Fibroblast of lung (primary cell): ENCODE measurements at regions not wholly inside any gene's neighbourhood (a gene's known extent, or its start where the extent isn't known, plus 50 kb on each side); places are given as distances from the start of the nearest gene placed in this dataset.

Source experiments
- DNase-seq, 2 donors: peaks; one replicate each; pipeline versions ENCODE4 v3.0.0 to v3.0.0-alpha.2; 2010; ENCODE audit warnings: low read depth in 2 of 2
- H2AFZ ChIP-seq: 2 replicates; pipeline ENCODE4 v1.5.1; 2012; ENCODE audit warnings: low read length, control low read depth, inconsistent platforms
- H3K27ac ChIP-seq: 2 replicates; pipeline ENCODE4 v1.5.1; 2011; ENCODE audit warnings: low read length, control low read depth; ENCODE audit not compliant: insufficient read depth
- H3K27me3 ChIP-seq: 2 replicates; pipeline ENCODE4 v1.5.1; 2011; ENCODE audit warnings: mild to moderate bottlenecking, low read length; ENCODE audit not compliant: control insufficient read depth, insufficient read depth
- H3K36me3 ChIP-seq: 2 replicates; pipeline ENCODE4 v1.5.1; 2011; ENCODE audit warnings: low read length; ENCODE audit not compliant: control insufficient read depth, insufficient read depth
- H3K4me1 ChIP-seq: 2 replicates; pipeline ENCODE4 v1.5.1; 2011; ENCODE audit warnings: low read length; ENCODE audit not compliant: control insufficient read depth, insufficient read depth; ENCODE audit errors: extremely low read depth
- H3K4me2 ChIP-seq: 2 replicates; pipeline ENCODE4 v1.5.1; 2011; ENCODE audit warnings: low read length, control low read depth; ENCODE audit not compliant: insufficient read depth; ENCODE audit errors: extremely low read depth
- H3K4me3 ChIP-seq, 4 experiments: fragments of 200-600 bp in 1 of 4; sonication (generic) in 1 of 4; replicated peaks in 1 of 4; 2 replicates each; pipeline ENCODE4 v1.5.1; 2011 to 2016; ENCODE audit warnings: low read length in 4 of 4, low read depth in 3 of 4, mild to moderate bottlenecking in 3 of 4, control low read depth in 2 of 4, inconsistent platforms in 1 of 4, mixed read lengths in 1 of 4; ENCODE audit not compliant: insufficient read depth in 1 of 4; ENCODE audit errors: control extremely low read depth in 1 of 4
- H3K79me2 ChIP-seq: 2 replicates; pipeline ENCODE4 v1.5.1; 2012; ENCODE audit warnings: mild to moderate bottlenecking, low read length, inconsistent platforms; ENCODE audit not compliant: control insufficient read depth, insufficient read depth
- H3K9ac ChIP-seq: 2 replicates; pipeline ENCODE4 v1.5.1; 2011; ENCODE audit warnings: mild to moderate bottlenecking, low read length, control low read depth; ENCODE audit not compliant: insufficient read depth
- H3K9me3 ChIP-seq: 2 replicates; pipeline ENCODE4 v1.5.1; 2012; ENCODE audit warnings: low read depth, low read length; ENCODE audit not compliant: control insufficient read depth, insufficient read depth
- H4K20me1 ChIP-seq: 2 replicates; pipeline ENCODE4 v1.5.1; 2011; ENCODE audit warnings: low read length; ENCODE audit not compliant: control insufficient read depth, insufficient read depth; ENCODE audit errors: extremely low read depth
- EZH2 ChIP-seq: IDR thresholded peaks from 2 replicates; pipeline ENCODE4 v1.5.1; 2012; ENCODE audit warnings: low read length, control low read depth, mild to moderate bottlenecking; ENCODE audit errors: missing control alignments
- TF ChIP-seq, protein P1 (sequence below), 2 donors: IDR thresholded peaks in 1 of 2; conservative IDR thresholded peaks in 1 of 2; 1 replicate in 1 of 2; 2 replicates in 1 of 2; pipeline ENCODE4 v1.5.1; 2011 to 2012; ENCODE audit warnings: low read length in 2 of 2, control low read depth in 1 of 2, inconsistent platforms in 1 of 2, low read depth in 1 of 2, mild to moderate bottlenecking in 1 of 2

DNA sequence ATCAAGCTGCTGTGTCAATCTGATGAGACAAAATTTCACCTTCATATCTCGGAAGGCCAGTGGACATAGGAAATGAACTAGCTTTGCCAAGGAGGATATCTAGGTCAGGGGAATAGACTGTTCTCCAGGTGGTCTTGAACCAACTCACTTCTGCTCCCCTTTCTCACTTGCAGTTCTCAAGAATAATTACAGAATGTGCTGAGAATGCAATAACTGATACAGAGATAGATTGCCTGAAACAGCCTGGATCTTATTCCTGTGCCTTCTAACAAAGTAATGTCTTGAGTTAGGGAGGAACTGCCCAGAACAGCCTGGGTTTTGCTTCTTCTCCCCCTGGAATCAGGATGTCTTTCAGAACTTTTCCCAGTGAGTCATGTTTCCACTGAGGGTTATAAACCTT lies 636.7 kb downstream of the KCNT2 start:
- Histone ChIP-seq H3K4me3 (no peak overlapping the region), H3K27ac (no peak overlapping the region), H3K4me1 (no peaks in the 10 kb centered on the region), H3K4me2 (no peak overlapping the region), H3K36me3 (no peaks in the 10 kb centered on the region), H2AFZ (no peak overlapping the region), H3K27me3 (no peaks in the 10 kb centered on the region), H3K9ac (no peak overlapping the region), H4K20me1 (no peaks in the 10 kb centered on the region), H3K9me3 (no peaks in the 10 kb centered on the region), H3K79me2 (no peaks in the 10 kb centered on the region)
- no peak for DNase-seq
- TF ChIP-seq EZH2, result no peak
- TF ChIP-seq, protein P1, sequence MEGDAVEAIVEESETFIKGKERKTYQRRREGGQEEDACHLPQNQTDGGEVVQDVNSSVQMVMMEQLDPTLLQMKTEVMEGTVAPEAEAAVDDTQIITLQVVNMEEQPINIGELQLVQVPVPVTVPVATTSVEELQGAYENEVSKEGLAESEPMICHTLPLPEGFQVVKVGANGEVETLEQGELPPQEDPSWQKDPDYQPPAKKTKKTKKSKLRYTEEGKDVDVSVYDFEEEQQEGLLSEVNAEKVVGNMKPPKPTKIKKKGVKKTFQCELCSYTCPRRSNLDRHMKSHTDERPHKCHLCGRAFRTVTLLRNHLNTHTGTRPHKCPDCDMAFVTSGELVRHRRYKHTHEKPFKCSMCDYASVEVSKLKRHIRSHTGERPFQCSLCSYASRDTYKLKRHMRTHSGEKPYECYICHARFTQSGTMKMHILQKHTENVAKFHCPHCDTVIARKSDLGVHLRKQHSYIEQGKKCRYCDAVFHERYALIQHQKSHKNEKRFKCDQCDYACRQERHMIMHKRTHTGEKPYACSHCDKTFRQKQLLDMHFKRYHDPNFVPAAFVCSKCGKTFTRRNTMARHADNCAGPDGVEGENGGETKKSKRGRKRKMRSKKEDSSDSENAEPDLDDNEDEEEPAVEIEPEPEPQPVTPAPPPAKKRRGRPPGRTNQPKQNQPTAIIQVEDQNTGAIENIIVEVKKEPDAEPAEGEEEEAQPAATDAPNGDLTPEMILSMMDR (conservative IDR thresholded peaks at IDR 0.05 in 1 of 2, IDR thresholded peaks at IDR 0.05 in 1 of 2; ENCODE audit: low read depth in 1 of 2, low read length in 2 of 2), result no peak

DNA sequence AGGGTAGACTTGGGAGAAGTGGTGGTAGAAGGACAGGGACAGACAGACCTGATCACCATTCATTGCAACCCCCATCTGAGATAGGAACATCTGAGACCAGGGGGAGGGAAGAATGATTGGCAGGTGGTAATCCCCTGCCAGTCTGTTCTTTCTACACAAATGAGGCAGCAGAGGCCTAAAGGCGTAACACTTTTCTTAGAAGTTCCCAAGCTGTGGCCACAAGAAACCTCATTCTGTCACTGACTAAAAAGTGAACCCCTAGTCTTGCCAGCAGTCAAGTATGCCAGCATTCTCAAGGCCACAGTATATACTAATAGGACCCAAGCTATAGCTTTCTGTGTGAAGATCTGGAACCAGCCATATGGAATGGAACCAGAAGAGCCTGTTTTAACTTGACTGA lies 638.0 kb downstream of the KCNT2 start:
- Histone ChIP-seq H2AFZ (no peak overlapping the region), H3K27me3 (no peaks in the 10 kb centered on the region), H3K9me3 (no peaks in the 10 kb centered on the region), H3K36me3 (no peaks in the 10 kb centered on the region), H4K20me1 (no peaks in the 10 kb centered on the region), H3K4me3 (no peak overlapping the region), H3K79me2 (no peaks in the 10 kb centered on the region), H3K4me2 (no peak overlapping the region), H3K27ac (no peak overlapping the region), H3K4me1 (no peaks in the 10 kb centered on the region), H3K9ac (no peak overlapping the region)
- TF ChIP-seq, protein P1 (conservative IDR thresholded peaks at IDR 0.05 in 1 of 2, IDR thresholded peaks at IDR 0.05 in 1 of 2; ENCODE audit: low read depth in 1 of 2, low read length in 2 of 2), result no peak
- TF ChIP-seq EZH2, result no peak
- no peak for DNase-seq

DNA sequence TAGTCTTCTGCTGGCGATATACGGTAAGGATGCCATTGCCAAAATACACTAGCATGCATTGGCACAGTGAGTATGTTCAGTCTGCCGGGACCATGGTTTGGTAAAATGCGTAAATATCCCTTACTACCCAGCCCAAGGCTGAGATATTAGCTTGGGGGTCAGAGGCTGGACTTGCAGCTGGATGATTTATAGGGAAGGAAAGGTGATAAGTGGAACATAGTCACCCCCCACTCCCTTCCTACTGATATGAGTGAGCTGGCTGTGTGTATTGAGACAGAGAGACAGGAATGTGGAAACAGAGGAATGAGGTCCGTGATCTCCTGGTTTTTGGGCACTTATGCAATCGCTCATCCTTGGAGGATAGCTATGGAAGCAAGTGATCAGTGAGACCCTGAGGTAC lies 642.8 kb downstream of the KCNT2 start:
- no peak for DNase-seq
- Histone ChIP-seq H2AFZ (no peak overlapping the region), H3K4me2 (no peak overlapping the region), H3K27ac (no peak overlapping the region), H3K9me3 (no peaks in the 10 kb centered on the region), H3K36me3 (no peaks in the 10 kb centered on the region), H3K79me2 (no peaks in the 10 kb centered on the region), H3K9ac (no peak overlapping the region), H4K20me1 (no peaks in the 10 kb centered on the region), H3K4me1 (no peaks in the 10 kb centered on the region), H3K27me3 (no peaks in the 10 kb centered on the region), H3K4me3 (no peak overlapping the region)
- no peak for TF ChIP-seq EZH2
- TF ChIP-seq, protein P1 (conservative IDR thresholded peaks at IDR 0.05 in 1 of 2, IDR thresholded peaks at IDR 0.05 in 1 of 2; ENCODE audit: low read depth in 1 of 2, low read length in 2 of 2), result no peak
